ENCODE measurements at regions not wholly inside any gene's neighbourhood (a gene's known extent, or its start where the extent isn't known, plus 50 kb on each side); places are given as distances from the start of the nearest gene placed in this dataset.
"Not testable (repeated sequence)": the region's sequence is repeated elsewhere in the genome, so short reads cannot be mapped to it uniquely, and the experiment has no call there.

DNA sequence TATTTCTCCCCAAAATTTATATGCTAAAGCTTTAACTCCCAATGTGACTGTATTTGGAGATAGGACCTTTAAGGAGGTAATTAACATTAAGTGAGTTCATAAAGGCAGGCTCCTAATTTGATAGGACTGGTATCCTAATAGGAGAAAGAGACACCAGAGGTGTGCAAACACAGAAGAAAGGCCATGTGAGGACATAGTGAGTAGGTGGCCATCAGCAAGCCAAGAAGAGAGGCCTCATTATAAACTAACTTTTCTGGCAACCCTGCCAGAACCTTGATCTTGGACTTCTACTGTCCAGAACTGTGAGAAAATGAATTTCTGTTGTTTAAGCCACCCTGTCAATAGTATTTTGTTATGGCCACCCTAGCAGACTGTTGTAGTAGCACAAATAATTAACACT is 177.9 kb upstream of the FUT9 start:
- no peak for DNase-seq (ENCODE audit: extremely low read depth in 1 of 11, low read depth in 9 of 11, low spot score in 4 of 11)

DNA sequence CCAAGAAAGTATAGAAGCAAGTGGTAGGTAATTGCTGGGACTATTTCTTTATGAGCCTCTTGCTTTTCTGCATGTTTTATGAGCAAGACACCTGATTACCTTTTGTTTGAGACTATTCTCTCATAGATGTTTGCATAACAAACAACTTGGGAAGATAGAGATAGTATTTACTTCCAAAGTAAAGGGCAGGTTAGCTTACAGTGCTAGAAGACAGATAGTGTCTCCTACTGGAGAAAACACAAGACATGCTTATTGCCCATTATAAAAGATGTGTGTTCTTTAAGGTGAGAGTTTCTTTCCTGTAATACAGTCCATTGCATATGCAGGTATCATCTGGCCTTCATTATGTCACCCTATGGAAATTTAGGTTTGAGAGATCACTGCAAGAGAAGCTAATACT is 174.2 kb upstream of the FUT9 start:
- DNase-seq (ENCODE audit: extremely low read depth in 1 of 11, low read depth in 9 of 11, low spot score in 4 of 11), result no peak

GRCh38 chr6:95846652-95847051 is 169.1 kb upstream of the FUT9 start:
- no peak for DNase-seq (ENCODE audit: extremely low read depth in 1 of 11, low read depth in 9 of 11, low spot score in 4 of 11)

DNA sequence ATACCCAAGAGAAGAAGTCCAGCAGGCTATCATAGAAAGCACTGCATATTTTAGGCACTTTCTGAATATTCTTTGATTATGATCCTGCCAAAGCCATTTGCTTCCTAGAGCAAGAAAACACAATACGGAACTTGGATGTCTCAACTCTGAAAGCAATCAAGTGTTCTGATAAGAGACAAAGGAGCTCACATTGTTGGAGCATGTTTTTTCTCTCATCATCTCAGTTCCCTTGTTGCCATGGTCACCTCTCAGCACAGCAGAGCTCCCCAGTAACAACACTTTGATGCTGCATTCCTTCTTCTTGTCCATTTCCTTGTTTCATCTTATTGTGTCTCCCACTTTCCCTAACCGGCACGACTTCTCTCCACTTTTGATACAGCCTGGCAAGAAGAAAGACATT is 168.7 kb upstream of the FUT9 start:
- no peak for DNase-seq (ENCODE audit: extremely low read depth in 1 of 11, low read depth in 9 of 11, low spot score in 4 of 11)

DNA sequence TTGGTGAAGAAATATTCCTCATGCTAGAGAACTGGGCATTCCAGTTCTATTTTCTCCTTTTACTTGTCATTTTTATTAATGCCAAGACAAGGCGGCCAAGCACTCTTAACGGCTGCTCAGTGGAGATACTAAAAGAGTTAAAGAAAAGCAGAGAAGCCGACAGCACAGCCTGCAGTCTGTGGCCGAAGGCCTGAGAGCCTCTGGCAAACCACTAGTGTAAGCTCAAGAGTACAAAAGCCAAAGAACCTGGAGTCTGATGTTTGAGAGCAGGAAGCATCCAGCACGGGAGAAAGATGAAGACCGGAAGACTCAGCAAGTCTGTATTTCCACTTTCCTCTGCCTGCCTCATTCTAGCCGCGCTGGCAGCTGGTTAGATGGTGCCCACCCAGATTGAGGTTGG is 167.1 kb upstream of the FUT9 start:
- no peak for DNase-seq (ENCODE audit: extremely low read depth in 1 of 11, low read depth in 9 of 11, low spot score in 4 of 11)

- no peak for DNase-seq (ENCODE audit: extremely low read depth in 1 of 11, low read depth in 9 of 11, low spot score in 4 of 11)
These were observed 158.9 kb upstream of the FUT9 start for GRCh38 chr6:95856876-95857364.

- DNase-seq (ENCODE audit: extremely low read depth in 1 of 11, low read depth in 9 of 11, low spot score in 4 of 11), result no peak
These were observed 149.9 kb upstream of the FUT9 start for GRCh38 chr6:95865857-95866256.

DNA sequence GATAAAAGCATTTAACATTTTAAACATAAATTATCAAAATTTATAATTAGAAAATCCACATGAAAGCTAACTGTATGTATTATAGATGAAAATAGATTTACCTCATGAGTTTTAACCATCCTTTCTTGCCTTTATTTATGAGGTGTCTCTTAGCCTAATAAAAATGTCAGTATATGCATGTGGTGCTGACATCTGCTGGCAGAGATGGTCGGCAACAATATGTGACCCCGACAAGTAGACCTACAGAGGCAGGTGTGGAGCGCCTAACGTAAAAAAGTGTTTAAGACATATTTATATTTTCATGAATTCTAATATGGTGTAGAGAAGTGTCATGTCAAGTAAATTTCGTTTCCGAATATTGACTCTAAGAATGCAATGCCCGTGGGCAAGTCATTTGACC is 149.0 kb upstream of the FUT9 start:
- peak in 6 of 11 donors; percentile 1 to 12 (median 6) for DNase-seq (ENCODE audit: extremely low read depth in 1 of 11, low read depth in 9 of 11, low spot score in 4 of 11)

DNA sequence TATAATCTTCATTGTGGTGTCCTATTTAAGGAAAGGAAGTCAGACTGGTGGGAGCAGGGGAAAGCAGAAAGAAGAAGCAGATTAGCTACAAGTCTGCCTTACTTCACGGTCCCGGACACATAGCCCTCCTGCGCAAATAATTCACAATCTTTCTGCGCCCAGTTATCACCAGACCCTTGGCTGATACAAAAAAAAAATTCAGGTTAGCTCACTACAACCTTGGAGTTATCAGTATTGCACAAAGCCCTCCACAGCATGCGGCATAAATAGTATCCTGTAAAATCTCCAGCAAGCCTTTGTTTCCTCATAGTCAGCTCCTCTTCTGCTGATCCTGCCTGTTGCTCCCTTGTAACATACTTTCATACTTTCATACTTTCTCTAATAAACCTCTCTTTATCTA is 148.6 kb upstream of the FUT9 start:
- DNase-seq (ENCODE audit: extremely low read depth in 1 of 11, low read depth in 9 of 11, low spot score in 4 of 11), result no peak

DNA sequence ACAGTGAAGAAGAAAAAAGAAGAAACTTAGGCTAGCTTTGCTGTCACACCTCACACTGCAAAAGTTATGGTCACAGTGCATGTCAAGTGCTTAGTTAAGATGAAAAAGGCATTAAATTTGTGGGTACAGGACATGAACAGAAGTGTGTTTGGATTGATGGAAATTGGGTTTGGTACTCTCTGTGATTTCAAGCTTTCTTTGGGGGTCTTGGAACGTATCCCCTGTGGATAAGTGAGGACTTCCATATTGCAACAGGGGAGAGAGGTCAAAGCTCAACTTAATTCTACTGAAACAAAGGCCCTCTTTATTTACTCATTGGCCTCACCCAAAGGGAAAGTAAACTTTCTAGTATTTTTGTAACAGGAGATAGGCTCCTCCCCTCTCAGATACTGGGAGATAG is 138.3 kb upstream of the FUT9 start:
- DNase-seq (ENCODE audit: extremely low read depth in 1 of 11, low read depth in 9 of 11, low spot score in 4 of 11), result no peak

DNA sequence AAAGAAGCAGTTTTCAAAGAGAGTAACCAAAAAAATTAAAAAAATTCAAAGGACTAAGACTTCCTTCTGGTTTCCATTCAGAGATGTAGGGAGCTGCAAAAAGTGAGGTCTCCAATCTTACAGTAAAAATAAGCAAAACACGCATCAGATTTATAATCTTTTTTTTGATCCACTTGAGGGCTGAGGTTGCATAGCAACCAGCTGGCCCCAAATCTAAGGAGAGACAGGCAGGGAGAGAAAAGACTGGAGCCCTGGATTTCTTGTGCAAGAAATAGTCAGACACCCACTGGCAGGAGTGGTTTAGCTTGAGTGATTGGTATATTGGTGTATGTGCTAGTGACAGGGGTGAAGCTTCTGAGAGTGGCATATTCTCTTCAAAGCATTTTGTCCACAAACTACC is 135.9 kb upstream of the FUT9 start:
- DNase-seq (ENCODE audit: extremely low read depth in 1 of 11, low read depth in 9 of 11, low spot score in 4 of 11), result no peak

GRCh38 chr6:95882371-95882770 is 133.4 kb upstream of the FUT9 start:
- no peak for DNase-seq (ENCODE audit: extremely low read depth in 1 of 11, low read depth in 9 of 11, low spot score in 4 of 11)

GRCh38 chr6:95888711-95889110 is 127.1 kb upstream of the FUT9 start:
- DNase-seq (ENCODE audit: extremely low read depth in 1 of 11, low read depth in 9 of 11, low spot score in 4 of 11), result not testable (repeated sequence)

DNA sequence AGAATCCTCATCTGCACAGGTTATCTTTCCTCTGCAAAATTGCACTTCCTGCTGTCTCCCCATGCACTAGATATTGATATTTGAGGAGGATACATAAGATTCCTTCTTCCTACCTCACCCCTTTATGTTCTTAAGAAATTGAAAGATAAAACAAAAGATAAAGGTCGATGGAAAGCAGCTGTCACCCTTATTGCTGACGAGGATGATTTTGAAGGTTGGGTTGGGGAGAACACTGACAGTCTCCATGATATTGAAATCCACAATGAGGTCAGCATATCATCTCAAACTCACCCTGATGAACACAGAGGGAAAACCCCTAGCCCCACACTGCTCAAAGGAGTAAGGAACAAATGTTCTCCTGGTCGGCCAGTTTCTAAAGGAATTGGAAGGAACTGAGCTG is 110.6 kb upstream of the FUT9 start:
- DNase-seq (ENCODE audit: extremely low read depth in 1 of 11, low read depth in 9 of 11, low spot score in 4 of 11), result no peak

GRCh38 chr6:95917034-95917433 is 98.7 kb upstream of the FUT9 start:
- DNase-seq (ENCODE audit: extremely low read depth in 1 of 11, low read depth in 9 of 11, low spot score in 4 of 11), result no peak

DNA sequence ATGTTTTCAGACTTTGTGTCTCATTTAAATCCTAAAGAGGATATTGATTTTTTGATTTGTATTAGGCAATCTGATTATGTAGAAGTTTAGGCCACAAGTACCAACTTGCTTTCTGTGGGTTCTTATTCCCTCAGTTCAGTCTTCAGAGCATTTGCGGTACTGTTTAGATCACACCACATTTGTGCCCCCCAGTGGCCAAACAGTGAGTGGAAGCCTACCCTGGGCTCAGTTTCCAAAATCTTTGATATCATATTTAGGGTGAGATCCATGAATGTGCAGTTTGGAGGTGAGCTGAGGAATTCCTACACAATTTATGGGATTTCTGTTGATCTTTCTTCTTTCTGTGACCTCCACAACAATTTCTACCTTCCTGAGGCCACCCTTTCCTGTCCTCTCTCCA is 92.3 kb upstream of the FUT9 start:
- DNase-seq (ENCODE audit: extremely low read depth in 1 of 11, low read depth in 9 of 11, low spot score in 4 of 11), result no peak

DNA sequence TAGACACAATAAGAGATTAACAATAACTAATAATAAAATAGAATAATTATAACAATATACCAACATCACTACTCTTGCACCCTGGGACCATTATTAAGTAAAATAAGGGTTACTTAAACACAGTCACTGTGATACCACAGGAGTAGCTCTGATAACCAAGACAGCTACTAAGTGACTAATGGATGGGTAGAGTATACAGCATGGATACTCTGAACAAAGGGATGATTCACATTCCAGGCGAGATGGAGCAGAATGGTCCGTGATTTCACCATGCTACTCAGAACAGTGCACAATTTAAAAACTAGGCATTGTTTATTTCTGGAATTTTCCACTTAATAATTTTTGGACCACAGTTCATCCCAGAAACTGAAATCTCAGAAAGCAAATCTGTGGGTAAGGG is 80.0 kb upstream of the FUT9 start:
- DNase-seq (ENCODE audit: extremely low read depth in 1 of 11, low read depth in 9 of 11, low spot score in 4 of 11), result no peak

DNA sequence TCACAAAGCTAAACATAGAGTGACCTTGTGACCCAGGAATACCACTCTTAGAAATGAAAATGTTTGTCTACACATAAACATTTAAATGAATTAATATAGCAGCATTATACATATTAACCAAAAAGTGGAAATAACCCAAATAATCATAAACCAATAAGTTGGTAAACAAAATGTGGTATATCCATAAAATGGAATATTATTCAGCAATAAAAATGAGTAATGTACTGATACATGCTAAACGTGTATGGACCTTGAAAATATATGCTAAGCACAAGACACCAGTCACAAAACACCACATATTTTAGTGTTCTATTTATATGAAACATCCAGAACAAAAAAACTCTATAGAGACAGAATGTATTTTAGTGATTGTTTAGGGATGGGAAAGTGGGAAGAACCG is 68.9 kb upstream of the FUT9 start:
- DNase-seq (ENCODE audit: extremely low read depth in 1 of 11, low read depth in 9 of 11, low spot score in 4 of 11), result no peak

DNA sequence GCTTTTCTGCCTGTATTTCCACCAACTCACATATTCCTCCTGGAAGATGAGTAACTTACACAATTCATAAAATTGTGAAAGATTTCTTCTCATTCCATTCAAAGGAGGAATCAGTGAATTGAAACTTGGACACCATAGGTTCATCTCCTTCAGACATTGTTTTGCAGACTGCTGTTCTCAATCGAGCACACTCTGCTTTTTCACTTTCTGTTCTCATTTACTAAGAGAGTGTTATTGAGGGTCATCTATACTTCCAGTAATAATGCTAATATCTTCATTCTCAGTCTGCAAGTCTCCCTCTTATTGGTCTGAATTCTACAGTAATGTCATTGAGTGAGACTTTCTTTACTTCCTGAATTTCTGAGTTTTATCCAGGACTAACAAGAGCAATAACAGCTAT is 67.5 kb upstream of the FUT9 start:
- DNase-seq (ENCODE audit: extremely low read depth in 1 of 11, low read depth in 9 of 11, low spot score in 4 of 11), result no peak

DNA sequence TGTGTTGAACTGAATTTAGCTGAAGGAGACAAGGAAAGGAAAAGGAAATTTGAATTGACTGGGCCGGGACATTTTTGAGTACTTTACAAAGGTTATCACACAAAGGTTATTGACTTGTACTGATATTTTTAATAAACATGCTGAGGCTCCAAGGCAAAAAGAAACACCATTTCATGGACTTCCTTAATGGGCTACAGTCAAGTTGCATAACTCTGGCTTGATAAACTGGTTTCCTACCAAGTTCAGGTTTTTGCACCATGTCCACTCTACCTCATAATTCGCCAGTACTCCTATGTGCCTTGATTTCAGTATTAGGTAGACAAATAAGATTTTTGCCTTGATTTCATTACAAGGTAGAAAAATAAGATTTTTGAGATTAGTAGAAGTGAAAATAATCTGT is 65.8 kb upstream of the FUT9 start:
- DNase-seq (ENCODE audit: extremely low read depth in 1 of 11, low read depth in 9 of 11, low spot score in 4 of 11), result no peak

- DNase-seq (ENCODE audit: extremely low read depth in 1 of 11, low read depth in 9 of 11, low spot score in 4 of 11), result no peak
These were observed 57.1 kb upstream of the FUT9 start for GRCh38 chr6:95958686-95959085.

DNA sequence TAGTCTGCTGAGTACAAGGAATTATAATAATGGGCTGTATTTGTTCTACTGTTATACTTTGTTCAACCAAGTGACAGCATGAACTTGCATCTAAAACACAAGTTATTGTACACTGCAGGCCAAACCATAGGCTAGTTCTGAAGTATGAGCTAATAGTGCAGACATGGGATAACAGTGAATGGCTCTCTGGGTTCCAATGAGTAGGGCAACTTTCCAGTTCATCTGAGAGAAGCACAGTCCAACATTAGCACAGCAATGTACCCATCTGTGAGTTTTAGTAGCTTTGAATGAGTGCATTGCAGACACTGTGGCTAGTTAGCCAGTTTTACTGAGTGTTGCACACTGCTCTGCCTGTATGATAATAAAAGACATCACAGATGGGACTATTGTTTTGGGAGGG is 56.5 kb upstream of the FUT9 start:
- DNase-seq (ENCODE audit: extremely low read depth in 1 of 11, low read depth in 9 of 11, low spot score in 4 of 11), result no peak

All from renal cortex interstitium (tissue), 11 donors.